H9 (cell line): ENCODE measurements at regions not wholly inside any gene's neighbourhood (a gene's known extent, or its start where the extent isn't known, plus 50 kb on each side); places are given as distances from the start of the nearest gene placed in this dataset.

Experiments
- DNase-seq: peaks from one replicate; pipeline ENCODE4 v3.0.0-alpha.2; 2017
- H2AFZ ChIP-seq: one replicate; pipeline ENCODE4 v1.6.1; 2013; ENCODE audit warnings: mild to moderate bottlenecking, low read length, control low read depth, moderate library complexity
- H2AK5ac ChIP-seq: 2 replicates; pipeline ENCODE4 v1.6.1; 2013; ENCODE audit warnings: low read length, control low read depth, mixed read lengths; ENCODE audit not compliant: insufficient read length
- H2BK120ac ChIP-seq: one replicate; pipeline ENCODE4 v1.6.1; 2013; ENCODE audit warnings: low read depth, mild to moderate bottlenecking, low read length, control low read depth, inconsistent platforms; ENCODE audit not compliant: poor library complexity, severe bottlenecking
- H2BK12ac ChIP-seq: 2 replicates; pipeline ENCODE4 v1.6.1; 2013; ENCODE audit warnings: low read length, control low read depth, mixed read lengths, low read depth; ENCODE audit not compliant: insufficient read length
- H2BK15ac ChIP-seq: 2 replicates; pipeline ENCODE4 v1.6.1; 2013; ENCODE audit warnings: low read depth, low read length, control low read depth
- H2BK20ac ChIP-seq: one replicate; pipeline ENCODE4 v1.6.1; 2013; ENCODE audit warnings: low read depth, mild to moderate bottlenecking, low read length, control low read depth, inconsistent platforms; ENCODE audit not compliant: poor library complexity, severe bottlenecking
- H2BK5ac ChIP-seq: 2 replicates; pipeline ENCODE4 v1.6.1; 2013; ENCODE audit warnings: low read length, control low read depth, mixed read lengths; ENCODE audit not compliant: insufficient read length
- H3K14ac ChIP-seq: 2 replicates; pipeline ENCODE4 v1.6.1; 2013; ENCODE audit warnings: low read length, control low read depth; ENCODE audit not compliant: insufficient read depth
- H3K18ac ChIP-seq: 2 replicates; pipeline ENCODE4 v1.6.1; 2013; ENCODE audit warnings: low read depth, mild to moderate bottlenecking, mixed read lengths, low read length, control low read depth; ENCODE audit not compliant: insufficient read length
- H3K23ac ChIP-seq: 2 replicates; pipeline ENCODE4 v1.6.1; 2013; ENCODE audit warnings: low read length, control low read depth, mixed read lengths, low read depth; ENCODE audit not compliant: insufficient read length
- H3K23me2 ChIP-seq: 2 replicates; pipeline ENCODE4 v1.6.1; 2013; ENCODE audit warnings: low read depth, mild to moderate bottlenecking, mixed read lengths, low read length, control low read depth; ENCODE audit not compliant: insufficient read length, poor library complexity, severe bottlenecking
- H3K27ac ChIP-seq: 2 replicates; pipeline ENCODE4 v1.5.1; 2013; ENCODE audit warnings: low read length, control low read depth, mixed read lengths, low read depth; ENCODE audit not compliant: insufficient read length
- H3K27me3 ChIP-seq: 2 replicates; pipeline ENCODE4 v1.6.1; 2013; ENCODE audit warnings: low read length, control low read depth, inconsistent platforms; ENCODE audit not compliant: insufficient read depth
- H3K4ac ChIP-seq: 2 replicates; pipeline ENCODE4 v1.6.1; 2013; ENCODE audit warnings: low read depth, mild to moderate bottlenecking, control low read depth, inconsistent platforms, low read length, moderate library complexity
- H3K4me1 ChIP-seq: 2 replicates; pipeline ENCODE4 v1.6.1; 2013; ENCODE audit warnings: low read length, control low read depth, inconsistent platforms; ENCODE audit not compliant: insufficient read depth
- H3K4me2 ChIP-seq: 2 replicates; pipeline ENCODE4 v1.6.1; 2013; ENCODE audit warnings: low read length, control low read depth, mixed read lengths; ENCODE audit not compliant: insufficient read length, insufficient read depth
- H3K56ac ChIP-seq: 2 replicates; pipeline ENCODE4 v1.6.1; 2013; ENCODE audit warnings: low read depth, mild to moderate bottlenecking, mixed read lengths, low read length, control low read depth; ENCODE audit not compliant: insufficient read length
- H3K79me1 ChIP-seq: 2 replicates; pipeline ENCODE4 v1.6.1; 2013; ENCODE audit warnings: low read depth, mild to moderate bottlenecking, moderate library complexity, low read length, control low read depth, inconsistent platforms; ENCODE audit not compliant: insufficient read depth, poor library complexity, severe bottlenecking
- H3K79me2 ChIP-seq: 2 replicates; pipeline ENCODE4 v1.6.1; 2013; ENCODE audit warnings: low read length, control low read depth, inconsistent platforms; ENCODE audit not compliant: insufficient read depth
- H3K9ac ChIP-seq: 2 replicates; pipeline ENCODE4 v1.6.1; 2013; ENCODE audit warnings: low read length, control low read depth, mixed read lengths; ENCODE audit not compliant: insufficient read length; ENCODE audit errors: extremely low read depth
- H3K9me3 ChIP-seq: one replicate; pipeline ENCODE4 v1.6.1; 2013; ENCODE audit warnings: low read depth, low read length, inconsistent platforms; ENCODE audit not compliant: control insufficient read depth
- H3T11ph ChIP-seq: one replicate; pipeline ENCODE4 v1.6.1; 2013; ENCODE audit warnings: mild to moderate bottlenecking, low read length, control low read depth, inconsistent platforms
- H4K20me1 ChIP-seq: one replicate; pipeline ENCODE4 v1.6.1; 2013; ENCODE audit not compliant: control insufficient read depth, insufficient read length, insufficient read depth
- H4K5ac ChIP-seq: 2 replicates; pipeline ENCODE4 v1.6.1; 2013; ENCODE audit warnings: low read depth, mild to moderate bottlenecking, mixed read lengths, low read length, control low read depth; ENCODE audit not compliant: insufficient read length
- H4K8ac ChIP-seq: replicated peaks from 2 replicates; pipeline ENCODE4 v1.6.1; 2013; ENCODE audit warnings: low read length, control low read depth, mixed read lengths, low read depth; ENCODE audit not compliant: insufficient read length
- H4K91ac ChIP-seq: 2 replicates; pipeline ENCODE4 v1.6.1; 2013; ENCODE audit warnings: low read depth, mild to moderate bottlenecking, moderate library complexity, mixed read lengths, low read length, control low read depth; ENCODE audit not compliant: insufficient read length
- H3K27ac Mint-ChIP-seq, 3 experiments: 2 replicates in 2 of 3; 3 replicates in 1 of 3; pipeline ENCODE4 v1.8.0; 2020 to 2021; ENCODE audit warnings: mixed read lengths in 3 of 3, mild to moderate bottlenecking in 1 of 3, moderate library complexity in 1 of 3
- H3K27me3 Mint-ChIP-seq: 2 replicates; pipeline ENCODE4 v1.8.0; 2021; ENCODE audit warnings: low read depth, mild to moderate bottlenecking, moderate library complexity, mixed read lengths
- H3K36me3 Mint-ChIP-seq, 3 experiments: 2 replicates in 2 of 3; 3 replicates in 1 of 3; pipeline ENCODE4 v1.8.0; 2020 to 2021; ENCODE audit warnings: low read depth in 3 of 3, mixed read lengths in 3 of 3; ENCODE audit not compliant: insufficient read depth in 1 of 3
- H3K4me1 Mint-ChIP-seq, 2 experiments: 2 replicates each; pipeline ENCODE4 v1.8.0; 2020; ENCODE audit warnings: mixed read lengths in 2 of 2
- H3K4me3 Mint-ChIP-seq, 2 experiments: 2 replicates in 1 of 2; 3 replicates in 1 of 2; pipeline ENCODE4 v1.8.0; 2020 to 2021; ENCODE audit warnings: mild to moderate bottlenecking in 2 of 2, mixed read lengths in 2 of 2, moderate library complexity in 1 of 2
- H3K9me3 Mint-ChIP-seq, 2 experiments: 2 replicates in 1 of 2; 3 replicates in 1 of 2; pipeline ENCODE4 v1.8.0; 2020; ENCODE audit warnings: mild to moderate bottlenecking in 2 of 2, mixed read lengths in 2 of 2, moderate library complexity in 1 of 2
- CTCF ChIP-seq: fragments of 200-600 bp; sonication (generic); conservative IDR thresholded peaks from 3 replicates; pipeline ENCODE4 v1.8.0; 2021; ENCODE audit warnings: antibody characterized with exemption, mild to moderate bottlenecking
- WGBS: extraction: QIAGEN DNeasy Blood & Tissue Kit; methylation state at CpG from one replicate; pipeline ENCODE4 v1.1.7; 2013; ENCODE audit warnings: missing lambda C conversion rate, low lambda C conversion rate, mixed read lengths; ENCODE audit not compliant: insufficient read length; ENCODE audit errors: extremely low coverage; 5-methylcytosine and 5-hydroxymethylcytosine counted together

DNA sequence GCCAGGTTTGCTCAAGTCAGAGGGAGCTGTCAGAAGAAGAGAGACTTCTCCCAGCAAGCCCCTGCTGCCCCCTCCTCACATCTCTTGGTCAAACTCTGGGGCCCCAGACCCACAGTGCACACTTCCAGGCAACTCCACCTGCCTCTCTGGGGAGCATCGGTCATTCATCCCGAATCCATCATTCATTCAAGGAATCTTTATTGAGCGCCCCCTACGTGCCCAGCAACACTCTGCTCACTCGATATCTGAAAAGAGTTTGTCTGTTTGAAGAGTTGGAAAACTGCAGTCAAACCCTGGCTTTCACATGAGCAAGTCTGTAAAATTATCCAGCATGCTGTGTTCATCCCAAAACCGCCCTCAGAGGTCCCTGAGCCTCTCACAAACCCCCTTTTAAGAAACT, 66.2 kb downstream of the PRR18 start:
- no peak overlapping the region for H4K5ac ChIP-seq
- Mint-ChIP-seq H3K36me3 (no peaks in the 10 kb centered on the region), H3K4me1 (peaks cover 13 to 14% of the 10 kb centered on the region in 2 experiments), H3K4me3 (no peak overlapping the region; a peak in 1 of 5 replicates), H3K27me3 (peaks cover 51% of the 10 kb centered on the region), H3K27ac (no peak overlapping the region), H3K9me3 (no peaks in the 10 kb centered on the region)
- H3K56ac ChIP-seq, result no peak overlapping the region
- H2BK5ac ChIP-seq, result no peak overlapping the region
- no peaks in the 10 kb centered on the region for H3K23me2 ChIP-seq
- no peaks in the 10 kb centered on the region for H3K79me2 ChIP-seq
- no peak overlapping the region for H2AFZ ChIP-seq
- H2BK120ac ChIP-seq, result no peak overlapping the region
- H2AK5ac ChIP-seq, result no peak overlapping the region
- no peaks in the 10 kb centered on the region for H3K79me1 ChIP-seq
- no peaks in the 10 kb centered on the region for H3K9me3 ChIP-seq
- WGBS, result no CpG with 5 or more reads among the region's 6 CpGs
- no peak overlapping the region for H2BK15ac ChIP-seq
- no peak overlapping the region for H2BK12ac ChIP-seq
- peak; percentile 35; the same call in 1 of the 3 replicates for TF ChIP-seq CTCF
- no peak overlapping the region for H4K8ac ChIP-seq
- H3T11ph ChIP-seq, result no peak overlapping the region
- H4K20me1 ChIP-seq, result no peaks in the 10 kb centered on the region
- no peak overlapping the region for H2BK20ac ChIP-seq
- H3K23ac ChIP-seq, result no peak overlapping the region
- no peak overlapping the region for H3K18ac ChIP-seq
- no peak overlapping the region for H3K9ac ChIP-seq
- H3K27ac ChIP-seq, result no peak overlapping the region
- DNase-seq, result no peak
- no peaks in the 10 kb centered on the region for H3K27me3 ChIP-seq
- no peak overlapping the region for H4K91ac ChIP-seq
- no peak overlapping the region for H3K4ac ChIP-seq
- no peaks in the 10 kb centered on the region for H3K4me1 ChIP-seq
- H3K14ac ChIP-seq, result no peak overlapping the region
- no peak overlapping the region for H3K4me2 ChIP-seq
